Prostate gland (tissue), 2 donors: ENCODE measurements at regions not wholly inside any gene's neighbourhood (a gene's known extent, or its start where the extent isn't known, plus 50 kb on each side); places are given as distances from the start of the nearest gene placed in this dataset.
"Not testable (repeated sequence)": the region's sequence is repeated elsewhere in the genome, so short reads cannot be mapped to it uniquely, and the experiment has no call there.

ENCODE experiments used
- DNase-seq: peaks from one replicate; pipeline ENCODE4 v3.0.0-alpha.2; 2019; ENCODE audit warnings: low spot score
- H3K27ac ChIP-seq, 2 donors: fragments of 200-600 bp; sonication (generic); 2 replicates each; pipeline ENCODE4 v1.5.1; 2017 to 2019
- H3K27me3 ChIP-seq: fragments of 200-600 bp; sonication (generic); replicated peaks from 2 replicates; pipeline ENCODE4 v1.5.1; 2019; ENCODE audit not compliant: insufficient read depth
- H3K36me3 ChIP-seq, 2 donors: fragments of 200-600 bp; sonication (generic); 1 replicate in 1 of 2; 2 replicates in 1 of 2; pipeline versions ENCODE4 v1.5.1 to v1.8.1; 2017 to 2019
- H3K4me1 ChIP-seq: fragments of 200-600 bp; sonication (generic); replicated peaks from 2 replicates; pipeline ENCODE4 v1.5.1; 2019
- H3K4me3 ChIP-seq, 2 donors: fragments of 200-600 bp; sonication (generic); 2 replicates each; pipeline ENCODE4 v1.5.1; 2017 to 2019
- H3K9me3 ChIP-seq: fragments of 200-600 bp; sonication (generic); 2 replicates; pipeline ENCODE4 v1.5.1; 2017
- POLR2A ChIP-seq: fragments of 450-650 bp; IDR thresholded peaks from one replicate; pipeline ENCODE4 v1.6.1; 2016; ENCODE audit warnings: antibody characterized with exemption, mild to moderate bottlenecking
- POLR2AphosphoS5 ChIP-seq: sonication (generic); formaldehyde crosslinking; IDR thresholded peaks from one replicate; pipeline ENCODE4 v1.6.1; 2017; ENCODE audit warnings: antibody characterized with exemption
- WGBS: methylation state at CpG from one replicate; pipeline ENCODE4 v1.1.5; 2018; 5-methylcytosine and 5-hydroxymethylcytosine counted together
- intact Hi-C: fragments of 100-400 bp; cut with DNase I; formaldehyde crosslinking; loops from one replicate; pipeline ENCODE4 v1.14.2; 2022
- TF ChIP-seq, protein P1 (sequence below), 4 experiments: fragments of 200-600 bp in 2 of 4; fragments of 450-650 bp in 2 of 4; sonication (generic) in 2 of 4; IDR thresholded peaks; 1 replicate in 3 of 4; 2 replicates in 1 of 4; pipeline ENCODE4 v1.5.1; 2016 to 2019; ENCODE audit warnings: antibody characterized with exemption in 4 of 4, mild to moderate bottlenecking in 2 of 4, moderate library complexity in 2 of 4

DNA sequence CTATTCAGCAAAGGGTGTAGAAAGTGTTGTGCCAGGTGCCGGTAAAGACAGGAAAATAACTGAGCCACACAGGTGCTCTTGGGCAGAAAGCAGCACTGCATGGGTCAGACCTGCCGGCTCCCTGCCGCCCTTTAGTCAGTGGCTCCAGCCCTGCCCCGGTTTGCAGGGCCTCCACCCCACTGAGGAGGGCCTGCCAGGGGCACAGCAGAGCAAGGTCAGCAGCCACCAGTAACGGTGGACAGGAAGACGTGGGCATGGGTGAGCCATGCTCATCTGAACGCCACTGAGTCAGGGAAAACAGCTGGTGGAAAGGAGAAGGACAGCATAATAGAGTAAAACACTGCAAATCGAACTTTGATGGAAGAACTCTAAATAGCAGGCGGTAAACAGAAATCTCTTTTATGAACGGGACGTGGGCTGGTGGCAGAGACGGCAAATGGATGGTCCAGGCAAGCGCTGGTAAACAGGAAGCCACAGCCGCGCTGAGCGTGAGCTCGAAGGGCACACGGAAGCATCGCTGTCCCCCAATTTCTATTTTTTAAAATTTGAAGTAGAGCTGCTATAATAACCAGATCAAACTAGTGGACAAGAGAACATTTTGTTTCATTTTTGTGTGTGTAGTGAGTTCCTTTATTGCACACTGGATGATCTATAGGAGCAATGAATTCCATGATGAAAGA, 141.8 kb upstream of the ALKAL2 start:
- Histone ChIP-seq H3K27me3 (no peaks in the 10 kb centered on the region), H3K9me3 (no peaks in the 10 kb centered on the region), H3K36me3 (no peaks in the 10 kb centered on the region), H3K4me1 (no peaks in the 10 kb centered on the region), H3K4me3 (no peak overlapping the region), H3K27ac (no peak overlapping the region)
- DNase-seq = no peak
- intact Hi-C loops = loop anchor here (10.0 kb wide), 1 partner anchor 55 kb away; no protein-coding TSS in a partner anchor
- 84% methylated on average over 19 of the region's 19 CpGs for WGBS
- TF ChIP-seq POLR2A (no peak), POLR2AphosphoS5 (no peak)
- TF ChIP-seq, protein P1, sequence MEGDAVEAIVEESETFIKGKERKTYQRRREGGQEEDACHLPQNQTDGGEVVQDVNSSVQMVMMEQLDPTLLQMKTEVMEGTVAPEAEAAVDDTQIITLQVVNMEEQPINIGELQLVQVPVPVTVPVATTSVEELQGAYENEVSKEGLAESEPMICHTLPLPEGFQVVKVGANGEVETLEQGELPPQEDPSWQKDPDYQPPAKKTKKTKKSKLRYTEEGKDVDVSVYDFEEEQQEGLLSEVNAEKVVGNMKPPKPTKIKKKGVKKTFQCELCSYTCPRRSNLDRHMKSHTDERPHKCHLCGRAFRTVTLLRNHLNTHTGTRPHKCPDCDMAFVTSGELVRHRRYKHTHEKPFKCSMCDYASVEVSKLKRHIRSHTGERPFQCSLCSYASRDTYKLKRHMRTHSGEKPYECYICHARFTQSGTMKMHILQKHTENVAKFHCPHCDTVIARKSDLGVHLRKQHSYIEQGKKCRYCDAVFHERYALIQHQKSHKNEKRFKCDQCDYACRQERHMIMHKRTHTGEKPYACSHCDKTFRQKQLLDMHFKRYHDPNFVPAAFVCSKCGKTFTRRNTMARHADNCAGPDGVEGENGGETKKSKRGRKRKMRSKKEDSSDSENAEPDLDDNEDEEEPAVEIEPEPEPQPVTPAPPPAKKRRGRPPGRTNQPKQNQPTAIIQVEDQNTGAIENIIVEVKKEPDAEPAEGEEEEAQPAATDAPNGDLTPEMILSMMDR (IDR thresholded peaks at IDR 0.05) = no peak

DNA sequence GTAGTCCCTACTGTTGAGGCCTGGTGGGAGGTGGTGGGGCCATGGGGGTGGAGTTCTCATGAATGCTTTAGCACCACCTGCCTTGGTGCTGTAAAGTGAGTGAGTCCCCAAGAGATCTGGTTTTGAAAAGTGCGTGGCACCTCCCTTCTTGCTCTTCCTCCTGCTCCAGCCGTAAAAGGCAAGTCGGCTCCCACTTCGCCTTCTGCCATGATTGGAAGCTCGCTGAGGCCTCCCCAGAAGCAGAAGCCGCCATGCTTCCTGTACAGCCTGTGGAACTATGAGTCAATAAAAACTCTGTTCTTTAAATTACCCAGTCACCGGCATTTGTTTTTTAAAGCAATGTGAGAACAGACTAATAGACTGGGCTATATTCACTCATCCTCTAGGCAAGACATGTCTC, 141.3 kb upstream of the ALKAL2 start:
- TF ChIP-seq POLR2AphosphoS5 (no peak), POLR2A (no peak)
- TF ChIP-seq, protein P1 (IDR thresholded peaks at IDR 0.05) = no peak
- H3K27me3 ChIP-seq = no peaks in the 10 kb centered on the region
- intact Hi-C loops = no loop called here
- H3K4me3 ChIP-seq = no peak overlapping the region
- H3K27ac ChIP-seq = no peak overlapping the region
- WGBS = 96% methylated on average over 7 of the region's 7 CpGs
- no peaks in the 10 kb centered on the region for H3K4me1 ChIP-seq
- DNase-seq = no peak
- H3K36me3 ChIP-seq = no peaks in the 10 kb centered on the region
- H3K9me3 ChIP-seq = no peaks in the 10 kb centered on the region

- Histone ChIP-seq H3K36me3 (no peaks in the 10 kb centered on the region), H3K4me1 (no peaks in the 10 kb centered on the region), H3K4me3 (no peak overlapping the region), H3K9me3 (no peaks in the 10 kb centered on the region), H3K27me3 (no peaks in the 10 kb centered on the region), H3K27ac (no peak overlapping the region)
- TF ChIP-seq, protein P1 (IDR thresholded peaks at IDR 0.05) = no peak
- TF ChIP-seq POLR2A (no peak), POLR2AphosphoS5 (no peak)
- intact Hi-C loops = no loop called here
- no peak for DNase-seq
- WGBS = 93% methylated on average over 7 of the region's 7 CpGs
Observed at GRCh38 chr2:428591-428990, 140.7 kb upstream of the ALKAL2 start.

DNA sequence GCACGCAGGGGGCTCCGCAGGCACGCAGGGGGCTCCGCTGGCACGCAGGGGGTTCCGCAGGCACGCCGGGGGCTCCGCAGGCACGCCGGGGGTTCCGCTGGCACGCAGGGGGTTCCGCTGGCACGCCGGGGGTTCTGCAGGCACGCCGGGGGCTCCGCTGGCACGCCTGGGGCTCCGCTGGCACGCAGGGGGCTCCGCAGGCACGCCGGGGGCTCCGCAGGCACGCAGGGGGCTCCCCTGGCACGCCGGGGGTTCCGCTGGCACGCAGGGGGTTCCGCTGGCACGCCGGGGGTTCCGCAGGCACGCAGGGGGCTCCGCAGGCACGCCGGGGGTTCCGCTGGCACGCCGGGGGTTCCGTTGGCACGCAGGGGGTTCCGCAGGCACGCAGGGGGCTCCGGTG, 138.8 kb upstream of the ALKAL2 start:
- WGBS = no CpG with 5 or more reads among the region's 47 CpGs
- H3K27me3 ChIP-seq, intact Hi-C loops: not testable (repeated sequence)

GRCh38 chr2:425947-426346, 138.1 kb upstream of the ALKAL2 start:
- DNase-seq = no peak
- no peaks in the 10 kb centered on the region for H3K4me1 ChIP-seq
- intact Hi-C loops = no loop called here
- no peak overlapping the region for H3K27ac ChIP-seq
- H3K27me3 ChIP-seq = no peaks in the 10 kb centered on the region
- H3K9me3 ChIP-seq = no peaks in the 10 kb centered on the region
- WGBS = 94% methylated on average over 17 of the region's 17 CpGs
- TF ChIP-seq, protein P1 (IDR thresholded peaks at IDR 0.05) = no peak
- no peak for TF ChIP-seq POLR2AphosphoS5
- no peak for TF ChIP-seq POLR2A
- H3K36me3 ChIP-seq = no peaks in the 10 kb centered on the region
- H3K4me3 ChIP-seq = no peak overlapping the region

More for the DNA sequence above, 138.8 kb upstream of the ALKAL2 start:
- H3K27ac ChIP-seq, H3K4me1 ChIP-seq, H3K9me3 ChIP-seq, DNase-seq, H3K4me3 ChIP-seq, H3K36me3 ChIP-seq: not testable (repeated sequence)
